ENCODE measurements at regions not wholly inside any gene's neighbourhood (a gene's known extent, or its start where the extent isn't known, plus 50 kb on each side); places are given as distances from the start of the nearest gene placed in this dataset.

GRCh38 chr3:165549037-165549436 lies 288.2 kb downstream of the BCHE start:
- TF ChIP-seq CTCF (IDR thresholded peaks at IDR 0.05) (no peak), POLR2A (IDR thresholded peaks at IDR 0.05) (no peak)

Measured in thyroid gland (tissue), 4 donors.